ENCODE measurements at regions not wholly inside any gene's neighbourhood (a gene's known extent, or its start where the extent isn't known, plus 50 kb on each side); places are given as distances from the start of the nearest gene placed in this dataset.

GRCh38 chr14:86402545-86402944 is 872.6 kb downstream of the FLRT2 start:
- TF ChIP-seq POLR2AphosphoS5 (IDR thresholded peaks at IDR 0.05) (no peak), EP300 (IDR thresholded peaks at IDR 0.05) (no peak)
- TF ChIP-seq, protein P1, sequence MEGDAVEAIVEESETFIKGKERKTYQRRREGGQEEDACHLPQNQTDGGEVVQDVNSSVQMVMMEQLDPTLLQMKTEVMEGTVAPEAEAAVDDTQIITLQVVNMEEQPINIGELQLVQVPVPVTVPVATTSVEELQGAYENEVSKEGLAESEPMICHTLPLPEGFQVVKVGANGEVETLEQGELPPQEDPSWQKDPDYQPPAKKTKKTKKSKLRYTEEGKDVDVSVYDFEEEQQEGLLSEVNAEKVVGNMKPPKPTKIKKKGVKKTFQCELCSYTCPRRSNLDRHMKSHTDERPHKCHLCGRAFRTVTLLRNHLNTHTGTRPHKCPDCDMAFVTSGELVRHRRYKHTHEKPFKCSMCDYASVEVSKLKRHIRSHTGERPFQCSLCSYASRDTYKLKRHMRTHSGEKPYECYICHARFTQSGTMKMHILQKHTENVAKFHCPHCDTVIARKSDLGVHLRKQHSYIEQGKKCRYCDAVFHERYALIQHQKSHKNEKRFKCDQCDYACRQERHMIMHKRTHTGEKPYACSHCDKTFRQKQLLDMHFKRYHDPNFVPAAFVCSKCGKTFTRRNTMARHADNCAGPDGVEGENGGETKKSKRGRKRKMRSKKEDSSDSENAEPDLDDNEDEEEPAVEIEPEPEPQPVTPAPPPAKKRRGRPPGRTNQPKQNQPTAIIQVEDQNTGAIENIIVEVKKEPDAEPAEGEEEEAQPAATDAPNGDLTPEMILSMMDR (IDR thresholded peaks at IDR 0.05), result no peak
